ENCODE measurements at regions not wholly inside any gene's neighbourhood (a gene's known extent, or its start where the extent isn't known, plus 50 kb on each side); places are given as distances from the start of the nearest gene placed in this dataset.
A peak's percentile ranks its signal among the peaks of the same experiment; 100 is the strongest.
"Not testable (repeated sequence)": the region's sequence is repeated elsewhere in the genome, so short reads cannot be mapped to it uniquely, and the experiment has no call there.

GRCh38 chr2:101610750-101611315, 86.7 kb upstream of the MAP4K4 start:
- DNase-seq (ENCODE audit: low read depth), result peak; percentile 46

GRCh38 chr2:101609433-101609832, 88.1 kb upstream of the MAP4K4 start:
- no peak for DNase-seq (ENCODE audit: low read depth)

GRCh38 chr2:101608408-101609310, 88.8 kb upstream of the MAP4K4 start:
- peak; percentile 21 for DNase-seq (ENCODE audit: low read depth)

- peak; percentile 87 for DNase-seq (ENCODE audit: low read depth)
These were observed 100.1 kb upstream of the MAP4K4 start for GRCh38 chr2:101597347-101597944.

DNA sequence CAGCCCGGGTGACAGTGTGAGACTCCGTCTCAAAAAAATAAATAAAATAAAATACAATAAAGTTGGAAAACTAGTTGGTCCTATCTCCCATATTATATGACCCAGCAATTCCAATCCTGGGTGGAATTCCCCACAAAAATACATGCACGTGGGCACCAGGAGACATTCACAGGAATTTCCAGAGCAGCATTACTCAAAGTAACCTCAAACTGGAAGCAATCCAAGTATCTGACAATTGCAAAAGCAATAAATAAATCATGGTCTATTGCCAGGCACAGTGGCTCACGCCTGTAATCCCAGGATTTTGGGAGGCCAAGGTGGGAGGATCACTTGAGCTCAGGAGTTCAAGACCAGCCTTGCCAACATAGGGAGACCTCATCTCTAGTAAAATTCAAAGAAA, 101.2 kb upstream of the MAP4K4 start:
- peak; percentile 57 for DNase-seq (ENCODE audit: low read depth)

- DNase-seq (ENCODE audit: low read depth), result no peak
These were observed 110.3 kb upstream of the MAP4K4 start for GRCh38 chr2:101587251-101587650.

DNA sequence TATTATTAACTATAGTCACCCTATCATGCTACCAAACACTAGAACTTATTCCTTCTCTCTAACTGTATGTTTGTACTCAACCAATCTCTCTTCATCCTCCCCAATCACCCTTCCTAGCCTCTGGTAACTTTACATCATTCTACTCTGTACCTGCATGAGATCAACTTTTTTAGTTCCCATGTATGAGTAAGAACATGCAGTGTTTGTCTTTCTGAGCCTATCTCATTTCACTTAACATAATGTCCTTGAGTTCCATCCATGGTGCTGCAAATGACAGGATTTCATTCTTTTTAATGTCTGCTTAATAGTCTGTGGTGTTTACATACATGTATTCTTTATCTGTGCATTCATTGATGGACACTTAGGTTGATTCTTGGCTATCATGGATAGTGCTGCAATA, 108.9 kb upstream of the RFX8 start:
- no peak for DNase-seq (ENCODE audit: low read depth)

- no peak for DNase-seq (ENCODE audit: low read depth)
These were observed 106.9 kb upstream of the RFX8 start for GRCh38 chr2:101581675-101582299.

DNA sequence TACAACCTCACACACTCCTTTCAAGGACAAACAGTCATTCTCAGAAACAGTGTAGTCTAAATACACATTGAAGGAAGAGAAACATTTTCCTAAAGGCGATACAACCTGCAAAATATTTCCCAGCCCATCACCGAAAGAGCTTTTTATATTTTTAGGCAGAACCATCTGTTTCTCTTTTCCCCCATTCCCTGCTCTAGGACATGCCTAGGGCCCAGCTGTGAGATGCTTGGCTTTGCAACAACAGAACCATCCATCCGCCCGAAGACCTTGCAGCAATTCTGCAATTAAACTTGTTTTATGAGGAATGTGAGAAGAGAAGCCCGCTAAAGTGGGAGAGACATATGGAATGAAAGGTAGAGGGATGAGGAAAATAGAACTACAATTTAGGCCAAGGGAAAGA, 105.6 kb upstream of the RFX8 start:
- DNase-seq (ENCODE audit: low read depth), result no peak

GRCh38 chr2:101578671-101579070, 103.8 kb upstream of the RFX8 start:
- DNase-seq (ENCODE audit: low read depth), result no peak

GRCh38 chr2:101578135-101578534, 103.2 kb upstream of the RFX8 start:
- not testable (repeated sequence) for DNase-seq (ENCODE audit: low read depth)

DNA sequence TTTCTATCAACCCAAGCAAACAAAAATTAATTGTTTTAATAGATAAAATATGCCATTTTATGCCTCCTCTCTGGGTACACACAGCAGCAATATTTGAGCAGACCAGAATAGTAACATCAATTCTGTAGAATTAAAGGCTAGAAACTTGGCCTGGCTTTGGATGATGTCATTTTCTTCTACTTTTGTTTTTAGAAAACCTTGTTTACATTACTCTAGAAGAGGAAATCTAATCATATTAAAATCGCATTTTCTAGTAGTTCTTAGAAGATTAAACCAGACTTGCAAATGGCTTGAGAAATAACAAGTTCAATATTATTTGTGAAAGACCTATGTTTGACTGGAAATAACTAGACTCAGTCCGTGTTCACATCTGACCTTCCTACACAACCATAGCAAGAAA, 102.3 kb upstream of the RFX8 start:
- DNase-seq (ENCODE audit: low read depth), result peak; percentile 31

DNA sequence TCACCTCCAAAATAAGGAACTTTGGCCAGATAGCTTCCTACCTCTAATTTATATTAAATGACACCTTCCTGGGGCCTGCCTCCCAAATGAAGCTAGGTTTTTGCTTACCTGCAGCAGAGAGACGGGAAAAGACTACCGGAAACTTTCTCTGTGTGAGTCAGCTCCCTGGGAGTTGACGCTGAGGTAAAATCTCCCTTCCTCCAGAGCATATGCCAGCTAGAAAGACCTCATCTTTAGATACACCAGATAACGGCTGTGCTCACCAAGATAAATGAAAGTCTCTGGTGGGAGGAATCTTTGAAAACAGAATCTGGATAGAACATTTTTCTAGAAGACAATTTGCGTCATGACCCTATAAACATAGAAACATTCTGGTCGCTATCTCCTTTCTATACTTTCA, 99.7 kb upstream of the RFX8 start:
- no peak for DNase-seq (ENCODE audit: low read depth)

DNA sequence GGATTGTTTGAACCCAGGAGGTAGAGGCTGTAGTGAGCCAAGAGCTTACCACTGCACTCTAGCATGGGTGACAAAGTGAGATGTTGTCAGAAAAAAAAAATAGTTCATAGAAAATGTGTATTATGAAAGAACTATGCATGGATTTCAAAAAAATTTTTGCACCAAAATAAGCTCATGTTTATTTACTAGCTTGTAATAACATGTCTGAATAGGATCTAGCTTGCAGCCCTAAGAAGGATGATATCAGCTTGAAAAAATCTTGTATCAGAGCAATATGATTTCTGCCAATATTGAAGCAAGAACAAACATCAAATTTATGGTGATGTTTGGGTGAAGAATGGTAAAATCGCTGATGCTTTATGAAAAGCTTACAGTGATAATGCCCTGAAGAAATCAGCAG, 97.0 kb upstream of the RFX8 start:
- DNase-seq (ENCODE audit: low read depth), result peak; percentile 6

DNA sequence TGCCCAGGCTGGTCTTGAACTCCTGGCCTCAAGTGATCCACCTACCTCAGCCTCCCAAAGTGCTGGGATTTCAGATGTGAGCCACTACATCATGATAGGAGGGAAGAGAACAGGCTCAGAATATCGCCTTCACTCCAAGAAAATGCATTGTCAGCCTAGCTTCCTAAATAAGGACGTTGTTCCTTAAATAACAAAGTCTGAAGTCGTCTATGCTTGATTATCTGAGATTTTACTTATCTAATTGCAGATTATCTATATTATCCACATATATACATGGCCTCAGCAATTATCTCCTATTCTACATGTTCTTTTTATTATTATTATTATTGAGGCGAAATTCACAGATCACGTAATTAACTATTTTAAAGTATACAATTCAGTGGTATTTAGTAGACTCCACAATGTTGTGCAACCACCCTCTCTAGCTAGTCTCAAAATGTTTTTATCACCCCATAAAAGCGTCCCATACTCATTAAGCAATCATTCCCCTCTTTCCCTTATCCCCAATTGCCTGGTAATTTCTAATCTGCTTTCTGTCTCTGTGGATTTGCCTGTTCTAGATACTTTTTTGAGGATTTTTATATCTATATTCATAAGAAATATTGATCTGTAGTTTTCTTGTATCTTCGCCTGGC, 95.1 kb upstream of the RFX8 start:
- DNase-seq (ENCODE audit: low read depth), result no peak

DNA sequence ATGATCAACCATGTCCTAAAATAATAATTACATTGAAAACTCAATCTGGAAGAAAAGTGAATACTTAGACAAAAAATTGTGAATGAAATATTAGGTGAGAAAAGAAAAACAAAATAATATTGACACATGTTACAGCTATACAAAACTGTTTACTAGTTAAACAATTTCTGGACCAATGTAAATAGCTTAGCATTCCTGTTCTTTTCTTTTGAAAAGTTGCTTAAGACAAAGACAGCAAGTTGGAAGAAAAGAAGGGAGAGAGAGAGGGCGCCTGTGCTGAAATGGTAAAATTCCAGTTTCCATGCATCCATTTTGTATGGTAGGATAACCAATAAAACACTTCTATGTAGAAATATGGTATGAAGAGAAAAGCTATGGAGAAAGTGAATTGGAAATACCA, 94.1 kb upstream of the RFX8 start:
- no peak for DNase-seq (ENCODE audit: low read depth)

DNA sequence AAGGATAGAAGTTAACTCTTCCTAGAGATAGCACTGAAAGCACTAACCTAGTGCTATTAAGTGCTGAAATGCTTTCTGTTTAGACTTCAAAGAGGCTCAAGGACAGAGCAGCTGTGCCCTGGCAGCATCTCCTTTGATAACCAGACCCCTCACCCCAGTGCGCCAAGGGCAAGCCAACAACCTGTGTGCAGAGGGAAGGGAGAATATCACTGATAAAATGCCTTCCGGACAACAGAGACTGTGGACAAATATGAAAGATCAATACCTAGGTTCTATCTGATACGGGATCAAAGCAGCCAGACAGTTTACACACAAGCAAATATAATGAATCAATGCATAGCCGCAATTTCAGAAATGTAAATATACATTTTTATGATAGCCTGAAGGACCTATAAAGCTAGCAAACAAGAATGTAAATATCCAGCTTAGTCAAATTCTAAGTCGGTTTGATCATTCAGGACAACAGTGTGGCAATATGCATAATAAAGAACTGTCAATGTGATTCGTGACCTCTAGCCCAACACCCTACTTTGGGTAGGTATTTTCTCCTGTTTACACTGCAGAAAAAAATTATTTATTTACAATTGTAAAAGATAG, 91.8 kb upstream of the RFX8 start:
- no peak for DNase-seq (ENCODE audit: low read depth)

- no peak for DNase-seq (ENCODE audit: low read depth)
These were observed 88.9 kb upstream of the RFX8 start for GRCh38 chr2:101563849-101564248.

DNA sequence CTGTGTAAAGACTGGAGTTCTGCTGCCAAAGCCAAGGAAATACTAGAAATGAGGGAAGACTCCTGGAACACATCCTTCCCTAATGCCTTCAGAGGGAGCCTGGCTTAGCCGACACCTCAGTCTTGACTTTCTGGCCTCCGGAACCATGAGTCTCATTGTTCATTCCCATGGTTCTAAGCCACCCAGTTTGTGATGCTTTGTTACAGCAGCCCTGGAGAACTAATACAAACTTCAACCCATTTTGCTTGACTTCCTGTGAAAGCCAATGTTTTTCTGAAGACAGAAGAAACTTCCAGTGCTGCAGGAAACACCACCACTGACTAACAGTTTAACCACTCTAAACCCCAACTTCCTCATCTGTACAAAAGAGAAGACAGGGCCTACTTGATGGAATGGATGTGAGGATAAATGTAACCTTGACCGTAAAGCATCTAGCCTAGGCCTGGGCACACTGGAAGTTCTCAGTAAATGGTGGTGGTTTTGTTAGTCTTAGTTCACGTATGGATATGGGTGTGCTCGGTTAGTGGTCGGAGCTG, 85.9 kb upstream of the RFX8 start:
- DNase-seq (ENCODE audit: low read depth), result no peak

DNA sequence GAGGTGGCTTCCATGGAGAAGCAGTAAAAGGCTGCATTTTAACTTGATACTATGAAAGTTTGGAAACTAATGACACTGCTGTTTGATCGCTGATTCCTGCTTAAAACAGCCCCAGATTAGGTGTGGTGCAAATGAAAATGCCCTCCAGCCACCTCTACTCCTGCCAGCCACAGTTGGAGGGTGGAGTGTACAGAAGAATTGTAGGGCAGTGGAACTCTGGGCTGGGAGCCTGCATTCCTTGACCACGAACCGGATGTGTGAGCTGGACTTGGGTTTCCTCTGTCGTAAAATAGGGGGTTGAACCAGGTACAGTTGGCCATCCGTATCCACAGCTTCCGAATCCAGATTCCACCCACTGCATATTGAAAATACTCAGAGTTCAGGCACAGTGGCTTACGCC, 84.6 kb upstream of the RFX8 start:
- peak; percentile 31 for DNase-seq (ENCODE audit: low read depth)

DNA sequence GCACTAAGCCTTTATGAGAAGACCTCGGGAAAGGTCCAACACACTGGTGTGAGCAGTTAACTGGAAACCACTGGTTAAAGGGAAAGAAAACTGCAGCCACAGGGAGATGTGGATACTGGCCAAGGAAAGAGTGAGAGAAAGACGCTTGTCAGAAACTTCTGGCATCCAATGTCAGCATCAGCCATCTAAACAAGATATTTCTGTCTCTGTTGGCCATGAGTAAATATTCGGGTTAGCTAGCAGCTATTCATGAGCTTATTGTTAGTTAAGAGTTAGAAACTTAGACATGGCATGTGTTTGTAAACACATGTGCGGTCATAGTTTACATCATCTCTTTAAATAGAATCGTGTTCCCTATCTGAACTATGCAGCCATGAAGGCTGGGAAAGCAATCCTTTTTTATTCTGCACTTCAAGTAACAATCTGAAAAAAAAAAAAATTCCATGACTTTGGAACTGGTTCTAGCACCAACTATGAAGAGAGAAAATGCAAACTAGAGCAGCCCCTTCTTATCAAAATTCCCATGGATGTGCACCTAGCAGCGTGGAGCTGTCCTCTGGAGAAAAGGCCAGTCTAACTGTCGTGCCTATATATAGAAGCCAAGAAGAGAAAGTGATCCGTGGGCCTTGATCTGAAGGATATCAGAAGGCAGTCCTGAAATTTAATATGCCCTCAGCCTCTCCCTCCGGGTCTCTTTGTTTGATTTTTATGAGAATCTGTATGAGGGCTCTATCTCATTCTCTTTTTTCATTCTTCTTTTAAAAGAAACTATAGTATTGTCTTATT, 84.0 kb upstream of the RFX8 start:
- DNase-seq (ENCODE audit: low read depth), result peak; percentile 82
